H1 (cell line): ENCODE measurements at regions not wholly inside any gene's neighbourhood (a gene's known extent, or its start where the extent isn't known, plus 50 kb on each side); places are given as distances from the start of the nearest gene placed in this dataset.

Source experiments
- POLR2AphosphoS5 ChIP-seq: IDR thresholded peaks from 2 replicates; pipeline ENCODE4 v1.6.1; 2011; ENCODE audit warnings: low read depth, low read length
- SP1 ChIP-seq: IDR thresholded peaks from 2 replicates; pipeline ENCODE4 v1.6.1; 2011; ENCODE audit warnings: low read depth, low read length
- TF ChIP-seq, protein P1 (sequence below), 3 experiments: IDR thresholded peaks; 1 replicate in 2 of 3; 2 replicates in 1 of 3; pipeline versions ENCODE4 v1.5.1 to v1.6.1; 2011; ENCODE audit warnings: low read length in 3 of 3, mild to moderate bottlenecking in 3 of 3, inconsistent platforms in 2 of 3, low read depth in 1 of 3, moderate library complexity in 1 of 3; ENCODE audit not compliant: insufficient read depth in 1 of 3; ENCODE audit errors: control extremely low read depth in 1 of 3
- TF ChIP-seq, protein P2 (sequence below): IDR thresholded peaks from 2 replicates; pipeline ENCODE4 v1.6.1; 2012; ENCODE audit warnings: inconsistent platforms
- TF ChIP-seq, protein P3 (sequence below): IDR thresholded peaks from 2 replicates; pipeline ENCODE4 v1.6.1; 2012; ENCODE audit warnings: low read length, inconsistent platforms

DNA sequence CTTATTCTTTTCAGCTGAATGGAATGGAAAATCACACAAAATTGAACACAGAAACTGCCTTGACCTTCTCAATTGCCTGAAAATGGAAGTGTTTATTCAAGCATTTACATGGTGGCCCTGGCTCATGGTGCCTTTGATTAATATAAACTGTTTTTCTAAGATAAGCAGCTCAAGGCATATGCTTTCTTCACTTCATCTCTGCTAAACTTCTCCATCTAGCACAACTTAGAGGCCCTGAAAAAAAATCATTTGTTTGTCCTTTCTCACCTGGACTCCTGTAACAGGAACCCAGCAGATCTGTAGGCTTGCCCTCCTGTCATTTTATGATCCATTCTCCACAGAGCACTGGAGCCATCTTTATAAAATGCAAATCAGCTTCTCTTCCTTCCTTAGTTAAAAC, 117.5 kb upstream of the KRR1 start:
- TF ChIP-seq, protein P1, sequence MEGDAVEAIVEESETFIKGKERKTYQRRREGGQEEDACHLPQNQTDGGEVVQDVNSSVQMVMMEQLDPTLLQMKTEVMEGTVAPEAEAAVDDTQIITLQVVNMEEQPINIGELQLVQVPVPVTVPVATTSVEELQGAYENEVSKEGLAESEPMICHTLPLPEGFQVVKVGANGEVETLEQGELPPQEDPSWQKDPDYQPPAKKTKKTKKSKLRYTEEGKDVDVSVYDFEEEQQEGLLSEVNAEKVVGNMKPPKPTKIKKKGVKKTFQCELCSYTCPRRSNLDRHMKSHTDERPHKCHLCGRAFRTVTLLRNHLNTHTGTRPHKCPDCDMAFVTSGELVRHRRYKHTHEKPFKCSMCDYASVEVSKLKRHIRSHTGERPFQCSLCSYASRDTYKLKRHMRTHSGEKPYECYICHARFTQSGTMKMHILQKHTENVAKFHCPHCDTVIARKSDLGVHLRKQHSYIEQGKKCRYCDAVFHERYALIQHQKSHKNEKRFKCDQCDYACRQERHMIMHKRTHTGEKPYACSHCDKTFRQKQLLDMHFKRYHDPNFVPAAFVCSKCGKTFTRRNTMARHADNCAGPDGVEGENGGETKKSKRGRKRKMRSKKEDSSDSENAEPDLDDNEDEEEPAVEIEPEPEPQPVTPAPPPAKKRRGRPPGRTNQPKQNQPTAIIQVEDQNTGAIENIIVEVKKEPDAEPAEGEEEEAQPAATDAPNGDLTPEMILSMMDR (IDR thresholded peaks at IDR 0.05; ENCODE audit: control extremely low read depth in 1 of 3, insufficient read depth in 1 of 3, low read depth in 1 of 3, low read length in 3 of 3) = no peak
- TF ChIP-seq POLR2AphosphoS5 = no peak
- TF ChIP-seq SP1 = no peak
- TF ChIP-seq, protein P2, sequence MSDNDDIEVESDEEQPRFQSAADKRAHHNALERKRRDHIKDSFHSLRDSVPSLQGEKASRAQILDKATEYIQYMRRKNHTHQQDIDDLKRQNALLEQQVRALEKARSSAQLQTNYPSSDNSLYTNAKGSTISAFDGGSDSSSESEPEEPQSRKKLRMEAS = no peak
- TF ChIP-seq, protein P3, sequence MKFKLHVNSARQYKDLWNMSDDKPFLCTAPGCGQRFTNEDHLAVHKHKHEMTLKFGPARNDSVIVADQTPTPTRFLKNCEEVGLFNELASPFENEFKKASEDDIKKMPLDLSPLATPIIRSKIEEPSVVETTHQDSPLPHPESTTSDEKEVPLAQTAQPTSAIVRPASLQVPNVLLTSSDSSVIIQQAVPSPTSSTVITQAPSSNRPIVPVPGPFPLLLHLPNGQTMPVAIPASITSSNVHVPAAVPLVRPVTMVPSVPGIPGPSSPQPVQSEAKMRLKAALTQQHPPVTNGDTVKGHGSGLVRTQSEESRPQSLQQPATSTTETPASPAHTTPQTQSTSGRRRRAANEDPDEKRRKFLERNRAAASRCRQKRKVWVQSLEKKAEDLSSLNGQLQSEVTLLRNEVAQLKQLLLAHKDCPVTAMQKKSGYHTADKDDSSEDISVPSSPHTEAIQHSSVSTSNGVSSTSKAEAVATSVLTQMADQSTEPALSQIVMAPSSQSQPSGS = no peak
